ENCODE measurements at regions not wholly inside any gene's neighbourhood (a gene's known extent, or its start where the extent isn't known, plus 50 kb on each side); places are given as distances from the start of the nearest gene placed in this dataset.

DNA sequence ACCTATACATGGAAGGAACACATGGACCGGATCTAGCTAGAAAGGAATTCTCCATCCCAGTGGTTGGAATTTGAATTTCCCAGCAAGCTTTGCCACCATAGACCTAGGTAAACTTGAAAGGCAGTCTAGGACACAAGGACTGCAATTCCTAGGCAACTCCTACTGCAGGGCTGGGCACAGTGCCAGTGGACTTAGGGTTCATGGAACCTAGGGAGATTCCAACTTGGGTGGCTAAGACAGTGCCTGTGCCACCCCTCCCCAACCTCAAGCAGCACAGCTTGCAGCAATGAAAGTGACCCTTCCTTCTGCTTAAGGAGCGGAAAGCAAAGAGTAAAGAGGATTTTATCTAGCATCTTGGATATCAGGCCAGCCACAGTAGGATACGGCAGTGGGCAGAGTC is 663.3 kb downstream of the ELAVL2 start:
- TF ChIP-seq, protein P1, sequence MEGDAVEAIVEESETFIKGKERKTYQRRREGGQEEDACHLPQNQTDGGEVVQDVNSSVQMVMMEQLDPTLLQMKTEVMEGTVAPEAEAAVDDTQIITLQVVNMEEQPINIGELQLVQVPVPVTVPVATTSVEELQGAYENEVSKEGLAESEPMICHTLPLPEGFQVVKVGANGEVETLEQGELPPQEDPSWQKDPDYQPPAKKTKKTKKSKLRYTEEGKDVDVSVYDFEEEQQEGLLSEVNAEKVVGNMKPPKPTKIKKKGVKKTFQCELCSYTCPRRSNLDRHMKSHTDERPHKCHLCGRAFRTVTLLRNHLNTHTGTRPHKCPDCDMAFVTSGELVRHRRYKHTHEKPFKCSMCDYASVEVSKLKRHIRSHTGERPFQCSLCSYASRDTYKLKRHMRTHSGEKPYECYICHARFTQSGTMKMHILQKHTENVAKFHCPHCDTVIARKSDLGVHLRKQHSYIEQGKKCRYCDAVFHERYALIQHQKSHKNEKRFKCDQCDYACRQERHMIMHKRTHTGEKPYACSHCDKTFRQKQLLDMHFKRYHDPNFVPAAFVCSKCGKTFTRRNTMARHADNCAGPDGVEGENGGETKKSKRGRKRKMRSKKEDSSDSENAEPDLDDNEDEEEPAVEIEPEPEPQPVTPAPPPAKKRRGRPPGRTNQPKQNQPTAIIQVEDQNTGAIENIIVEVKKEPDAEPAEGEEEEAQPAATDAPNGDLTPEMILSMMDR (IDR thresholded peaks at IDR 0.05 in 4 of 5, conservative IDR thresholded peaks at IDR 0.05 in 1 of 5), result no peak
- no peak for TF ChIP-seq POLR2A (IDR thresholded peaks at IDR 0.05)

All from gastrocnemius medialis (tissue), 4 donors.